Thymus (tissue), 11 donors: ENCODE measurements at regions not wholly inside any gene's neighbourhood (a gene's known extent, or its start where the extent isn't known, plus 50 kb on each side); places are given as distances from the start of the nearest gene placed in this dataset.

Source experiments
- DNase-seq, 9 donors: peaks; one replicate each; pipeline ENCODE4 v3.0.0-alpha.2; 2013; ENCODE audit warnings: low spot score in 9 of 9, low read depth in 6 of 9, missing footprints in 1 of 9
- H3K27ac ChIP-seq, 2 donors: one replicate each; pipeline ENCODE4 v1.5.1; 2013; ENCODE audit warnings: control low read depth in 1 of 2, low read depth in 1 of 2, low read length in 1 of 2, mild to moderate bottlenecking in 1 of 2, moderate library complexity in 1 of 2
- H3K27me3 ChIP-seq, 2 donors: one replicate each; pipeline ENCODE4 v1.5.1; 2013; ENCODE audit warnings: low read length in 1 of 2; ENCODE audit not compliant: control insufficient read depth in 2 of 2, insufficient read depth in 1 of 2
- H3K36me3 ChIP-seq, 2 donors: one replicate each; pipeline ENCODE4 v1.5.1; 2013; ENCODE audit warnings: low read length in 1 of 2, mild to moderate bottlenecking in 1 of 2, moderate library complexity in 1 of 2; ENCODE audit not compliant: control insufficient read depth in 2 of 2, insufficient read depth in 2 of 2
- H3K4me1 ChIP-seq, 2 donors: one replicate each; pipeline ENCODE4 v1.5.1; 2013; ENCODE audit warnings: low read length in 2 of 2; ENCODE audit not compliant: control insufficient read depth in 2 of 2, insufficient read depth in 2 of 2
- H3K4me3 ChIP-seq, 2 donors: one replicate each; pipeline ENCODE4 v1.5.1; 2013; ENCODE audit warnings: low read length in 2 of 2, control low read depth in 1 of 2, mild to moderate bottlenecking in 1 of 2
- H3K9me3 ChIP-seq, 2 donors: one replicate each; pipeline ENCODE4 v1.5.1; 2013; ENCODE audit warnings: low read length in 1 of 2, mild to moderate bottlenecking in 1 of 2; ENCODE audit not compliant: control insufficient read depth in 2 of 2, insufficient read depth in 1 of 2
- WGBS: extraction: QIAGEN DNeasy Blood & Tissue Kit; methylation state at CpG from one replicate; pipeline ENCODE4 v1.1.7; 2013; 5-methylcytosine and 5-hydroxymethylcytosine counted together
- donor health status: healthy.

DNA sequence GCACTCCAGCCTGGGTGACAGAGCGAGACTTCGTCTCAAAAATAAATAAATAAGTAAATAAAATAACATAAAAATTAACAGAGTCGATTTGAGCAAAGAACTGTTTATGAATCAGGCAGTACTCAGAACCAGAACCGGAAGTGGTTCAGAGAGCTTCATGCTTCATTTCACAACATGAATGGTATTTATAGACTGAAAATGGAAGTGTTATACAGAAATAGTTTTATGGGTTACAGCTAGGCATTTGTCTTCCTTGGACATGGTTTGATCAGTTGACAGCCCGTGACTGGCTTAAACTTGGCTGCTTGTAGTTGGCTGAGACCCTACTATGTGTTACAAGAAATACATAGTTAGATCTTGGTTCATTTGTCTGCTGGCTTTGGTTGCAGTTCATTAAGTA is 216.0 kb upstream of the MCTP2 start:
- DNase-seq: no peak
- no peaks in the 10 kb centered on the region for H3K27me3 ChIP-seq
- no peak overlapping the region for H3K27ac ChIP-seq
- H3K4me1 ChIP-seq: no peaks in the 10 kb centered on the region
- H3K36me3 ChIP-seq: no peaks in the 10 kb centered on the region
- no peak overlapping the region for H3K4me3 ChIP-seq
- no peaks in the 10 kb centered on the region for H3K9me3 ChIP-seq
- WGBS: 94% methylated on average over 5 of the region's 5 CpGs

DNA sequence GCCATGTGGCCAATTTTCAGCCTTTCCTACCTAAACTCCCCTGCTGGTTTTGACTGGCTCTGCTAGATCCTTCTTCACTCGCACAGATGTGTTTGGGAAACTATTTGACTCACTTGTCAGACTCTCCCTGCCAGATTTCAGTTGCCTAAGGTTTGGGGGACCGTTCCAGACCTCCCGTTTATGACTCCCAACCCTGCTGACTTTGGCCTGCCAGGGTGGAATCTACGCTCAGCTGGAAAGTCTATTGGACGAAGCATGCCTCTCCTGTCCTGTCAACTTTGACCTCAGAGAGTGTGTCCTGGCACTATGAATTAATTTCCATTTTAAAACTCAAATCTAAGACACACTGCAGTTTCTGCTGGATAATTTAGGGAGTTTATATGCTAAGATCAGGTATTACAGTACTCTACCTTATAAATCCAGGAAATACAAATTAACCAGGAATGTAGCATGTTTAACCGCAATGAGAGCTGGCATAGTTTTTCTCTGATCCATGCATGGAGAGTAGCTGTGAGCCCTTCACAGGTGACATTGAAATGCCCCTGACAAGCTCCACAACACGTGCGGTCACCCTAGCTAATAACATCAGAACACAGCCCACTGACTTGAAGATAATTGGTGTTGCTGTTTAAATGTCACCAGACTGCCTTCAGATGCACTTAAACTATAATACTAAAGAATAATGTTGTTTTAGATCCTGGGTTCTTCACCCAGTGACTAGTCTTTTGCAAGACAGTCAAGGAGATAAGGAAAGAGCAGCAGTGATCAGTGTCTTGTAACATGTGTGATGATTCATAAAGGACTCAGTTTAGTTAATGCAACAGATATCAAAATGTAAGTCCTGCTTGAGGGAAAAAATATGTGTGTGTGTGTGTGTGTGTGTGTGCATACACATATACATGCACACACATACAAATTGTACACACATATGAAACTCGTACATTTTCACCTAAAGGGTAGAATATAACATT is 223.0 kb upstream of the MCTP2 start:
- Histone ChIP-seq H3K27me3 (no peaks in the 10 kb centered on the region), H3K9me3 (no peaks in the 10 kb centered on the region), H3K36me3 (no peaks in the 10 kb centered on the region), H3K27ac (no peak overlapping the region), H3K4me1 (no peaks in the 10 kb centered on the region), H3K4me3 (no peak overlapping the region)
- 97% methylated on average over 9 of the region's 9 CpGs for WGBS
- no peak for DNase-seq

DNA sequence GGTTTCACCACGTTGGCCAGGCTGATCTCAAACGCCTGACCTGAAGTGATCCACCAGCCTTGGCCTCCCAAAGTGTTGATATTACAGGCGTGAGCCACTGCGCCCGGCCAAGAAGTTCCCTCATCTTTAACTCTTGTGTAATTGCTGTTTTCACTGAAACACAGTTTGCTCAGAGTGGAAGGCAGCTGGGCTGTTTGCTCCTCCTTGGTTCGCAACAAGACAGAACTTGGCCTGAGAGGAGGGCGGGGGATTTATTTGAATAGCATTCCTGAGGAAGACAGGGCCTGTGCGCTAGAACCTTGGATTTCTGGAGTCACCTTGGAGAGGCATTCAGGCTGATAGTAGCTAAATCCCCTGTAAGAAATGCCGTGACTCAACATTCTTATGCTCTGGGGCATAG is 226.7 kb upstream of the MCTP2 start:
- Histone ChIP-seq H3K36me3 (no peaks in the 10 kb centered on the region), H3K4me1 (no peaks in the 10 kb centered on the region), H3K27ac (no peak overlapping the region), H3K9me3 (no peaks in the 10 kb centered on the region), H3K27me3 (no peaks in the 10 kb centered on the region), H3K4me3 (no peak overlapping the region)
- no peak for DNase-seq
- WGBS: 90% methylated on average over 9 of the region's 9 CpGs

DNA sequence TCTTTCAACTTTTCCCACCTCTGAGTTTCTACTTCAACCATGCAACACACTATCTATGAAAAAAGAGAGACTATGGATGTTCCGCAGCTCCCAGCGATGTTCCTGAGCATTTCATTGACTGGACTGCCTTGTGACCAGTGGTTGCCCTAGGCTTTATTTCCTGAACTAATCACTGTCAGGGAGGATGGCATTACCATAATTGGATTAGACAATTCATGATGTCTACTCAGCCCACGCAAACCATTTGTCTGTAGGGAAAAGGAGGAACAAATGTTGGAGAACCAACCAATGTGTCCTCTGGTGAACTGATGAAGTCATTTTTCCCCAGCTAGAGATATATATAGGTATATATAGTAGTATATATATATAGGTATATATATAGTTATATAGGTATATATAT is 229.3 kb upstream of the MCTP2 start:
- H3K27me3 ChIP-seq: no peaks in the 10 kb centered on the region
- H3K36me3 ChIP-seq: no peaks in the 10 kb centered on the region
- H3K9me3 ChIP-seq: no peaks in the 10 kb centered on the region
- H3K4me3 ChIP-seq: no peak overlapping the region
- no peak for DNase-seq
- H3K27ac ChIP-seq: no peak overlapping the region
- 98% methylated on average over 3 of the region's 3 CpGs for WGBS
- H3K4me1 ChIP-seq: no peaks in the 10 kb centered on the region

DNA sequence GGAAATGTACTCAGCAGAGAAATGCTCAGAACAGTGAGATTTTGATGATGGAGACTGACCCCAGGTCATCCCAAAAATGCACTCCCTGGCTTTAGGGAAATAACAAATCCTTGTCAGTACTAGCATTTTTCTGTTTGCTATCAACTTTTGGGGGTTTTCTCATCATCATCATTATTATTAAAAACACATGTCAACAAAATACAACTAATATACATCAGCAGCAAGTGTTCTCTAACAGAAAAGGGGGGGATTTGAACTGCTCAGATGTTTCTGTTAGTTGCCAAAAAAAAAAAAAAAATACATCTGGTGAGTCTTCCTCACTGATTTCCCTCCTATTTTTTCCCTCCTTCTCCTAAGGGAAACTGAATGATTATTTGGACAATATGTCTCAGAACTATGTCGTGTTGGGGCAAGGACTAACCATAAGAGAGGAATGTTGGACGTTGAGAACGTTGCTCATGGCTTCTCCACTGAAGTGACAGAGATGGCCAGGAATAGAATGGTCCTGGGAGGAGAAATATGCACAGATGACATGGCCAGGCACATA is 230.0 kb upstream of the MCTP2 start:
- Histone ChIP-seq H3K36me3 (no peaks in the 10 kb centered on the region), H3K4me1 (no peaks in the 10 kb centered on the region), H3K27ac (no peak overlapping the region), H3K27me3 (no peaks in the 10 kb centered on the region), H3K9me3 (no peaks in the 10 kb centered on the region), H3K4me3 (no peak overlapping the region)
- 86% methylated on average over 3 of the region's 3 CpGs for WGBS
- no peak for DNase-seq

DNA sequence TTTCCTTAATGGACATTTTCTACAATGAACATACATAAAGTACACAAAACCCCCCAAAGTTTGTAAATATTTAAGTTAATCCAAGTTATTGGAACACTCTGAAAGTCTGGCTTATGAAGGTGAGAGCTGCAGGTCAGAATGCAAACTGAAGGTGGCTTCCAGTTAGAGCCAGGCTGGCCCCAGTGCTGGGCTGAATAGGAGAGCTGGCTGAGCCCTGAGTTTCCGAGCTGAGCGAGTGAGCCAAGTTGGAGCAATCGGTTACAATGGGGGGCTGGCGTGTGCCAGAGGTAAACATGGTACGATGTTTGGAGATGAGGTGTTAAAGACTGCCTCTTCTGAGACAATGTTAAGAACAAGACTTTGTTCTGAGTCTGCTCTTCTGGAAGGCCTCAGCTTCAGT is 230.8 kb upstream of the MCTP2 start:
- no peak for DNase-seq
- Histone ChIP-seq H3K4me1 (no peaks in the 10 kb centered on the region), H3K27ac (no peak overlapping the region), H3K36me3 (no peaks in the 10 kb centered on the region), H3K9me3 (no peaks in the 10 kb centered on the region), H3K27me3 (no peaks in the 10 kb centered on the region), H3K4me3 (no peak overlapping the region)
- WGBS: 97% methylated on average over 5 of the region's 5 CpGs

DNA sequence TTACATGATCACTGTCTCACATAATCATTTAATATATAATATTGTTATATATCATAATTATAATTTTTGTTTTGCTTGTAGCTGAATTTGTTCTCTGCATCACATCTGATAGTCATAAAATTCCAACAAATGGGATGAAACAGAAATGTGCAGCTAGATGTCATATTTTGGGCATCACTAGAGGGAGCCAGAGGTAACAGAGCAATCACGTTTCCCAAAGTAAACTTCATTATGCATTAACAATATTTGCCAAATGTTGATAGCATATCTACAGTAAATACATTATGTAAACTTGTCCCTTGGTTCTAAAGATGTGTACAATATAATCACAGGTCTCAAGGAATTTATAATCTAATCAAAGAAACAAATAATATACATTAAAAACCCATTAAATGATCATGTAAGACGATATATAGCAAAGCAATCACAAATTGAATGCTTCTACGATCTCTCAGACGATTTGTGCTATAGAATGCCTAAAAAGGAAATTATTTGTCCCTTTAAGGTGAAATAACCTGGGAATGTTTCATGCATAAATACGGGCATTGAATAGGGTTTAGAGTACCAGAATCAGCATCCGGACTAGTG is 234.2 kb upstream of the MCTP2 start:
- Histone ChIP-seq H3K27me3 (no peaks in the 10 kb centered on the region), H3K27ac (no peak overlapping the region), H3K9me3 (no peaks in the 10 kb centered on the region), H3K36me3 (no peaks in the 10 kb centered on the region), H3K4me1 (no peaks in the 10 kb centered on the region), H3K4me3 (no peak overlapping the region)
- DNase-seq: no peak
- WGBS: 77% methylated on average over 6 of the region's 6 CpGs

DNA sequence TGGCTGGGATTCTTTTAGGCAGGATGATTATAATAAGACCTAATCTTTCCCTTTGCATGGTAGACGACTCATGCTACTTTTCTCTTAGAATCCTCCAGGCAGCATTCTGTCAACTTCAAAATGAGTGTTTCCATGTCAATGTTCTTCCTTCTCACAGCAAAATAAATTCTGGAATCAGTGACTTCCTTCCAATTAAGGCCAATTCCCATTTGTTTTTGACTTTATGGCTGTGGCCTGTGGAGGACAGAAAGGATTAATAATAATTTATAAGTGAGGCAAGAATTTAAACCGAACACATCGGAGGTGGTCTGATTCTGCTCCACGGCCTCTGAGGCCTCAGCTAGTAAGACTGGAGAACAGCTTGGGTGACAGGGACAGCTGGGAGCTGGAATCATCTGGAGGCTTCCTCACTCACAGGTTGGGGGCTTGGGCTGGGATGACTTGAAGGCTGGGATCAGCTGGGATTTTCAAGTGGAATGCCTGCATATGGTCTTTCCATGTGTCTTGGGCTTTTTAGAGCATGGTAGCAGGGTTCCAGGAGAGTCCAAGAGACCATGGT is 241.8 kb upstream of the MCTP2 start:
- H3K4me1 ChIP-seq: peaks cover 0 to 18% of the 10 kb centered on the region in 2 donors
- no peaks in the 10 kb centered on the region for H3K27me3 ChIP-seq
- H3K9me3 ChIP-seq: no peaks in the 10 kb centered on the region
- no peak for DNase-seq
- no peak overlapping the region for H3K27ac ChIP-seq
- no peaks in the 10 kb centered on the region for H3K36me3 ChIP-seq
- no peak overlapping the region for H3K4me3 ChIP-seq
- WGBS: 98% methylated on average over 4 of the region's 4 CpGs

DNA sequence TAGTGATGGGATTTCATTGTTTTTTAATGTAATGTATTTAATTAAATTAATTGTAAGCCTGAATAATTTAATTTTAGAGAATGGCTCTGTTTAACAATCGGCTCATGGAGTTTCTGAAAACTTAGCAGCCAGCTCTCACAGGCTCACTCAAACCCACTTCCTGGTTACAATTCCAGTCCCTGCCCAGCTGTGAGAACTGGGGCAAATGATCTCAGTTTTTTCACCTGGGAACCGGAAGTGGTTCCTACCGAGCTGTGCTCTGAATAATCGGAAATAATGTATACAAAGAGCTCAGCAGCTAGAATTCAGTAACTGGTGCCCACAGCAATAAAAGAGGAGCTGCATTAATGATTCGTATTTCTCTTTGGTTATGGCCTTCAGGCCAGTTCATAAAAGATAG is 244.3 kb upstream of the MCTP2 start:
- Histone ChIP-seq H3K27me3 (no peaks in the 10 kb centered on the region), H3K4me1 (peaks cover 0 to 18% of the 10 kb centered on the region in 2 donors), H3K4me3 (no peak overlapping the region), H3K36me3 (no peaks in the 10 kb centered on the region), H3K9me3 (no peaks in the 10 kb centered on the region), H3K27ac (no peak overlapping the region)
- DNase-seq: peak in 8 of 9 donors; percentile 6 to 74 (median 21)
- 17% methylated on average over 5 of the region's 5 CpGs for WGBS
